Endodermal cell (in vitro differentiated cells): ENCODE measurements at regions not wholly inside any gene's neighbourhood (a gene's known extent, or its start where the extent isn't known, plus 50 kb on each side); places are given as distances from the start of the nearest gene placed in this dataset.

Experiments
- DNase-seq: peaks from one replicate; pipeline ENCODE4 v3.0.0-alpha.2; 2017
- H3K27ac ChIP-seq: 2 replicates; pipeline ENCODE4 v1.5.1; 2013; ENCODE audit warnings: mild to moderate bottlenecking, low read depth, low read length, moderate library complexity
- H3K27me3 ChIP-seq: 2 replicates; pipeline ENCODE4 v1.6.1; 2013; ENCODE audit warnings: mild to moderate bottlenecking, low read length, moderate library complexity; ENCODE audit not compliant: insufficient read depth, control insufficient read depth, poor library complexity, severe bottlenecking
- H3K36me3 ChIP-seq: 2 replicates; pipeline ENCODE4 v1.7.0; 2013; ENCODE audit warnings: mild to moderate bottlenecking, low read length, moderate library complexity; ENCODE audit not compliant: control insufficient read depth, insufficient read depth
- H3K4me1 ChIP-seq: one replicate; pipeline ENCODE4 v1.7.0; 2013; ENCODE audit warnings: low read length; ENCODE audit not compliant: control insufficient read depth, insufficient read depth
- H3K4me3 ChIP-seq: 2 replicates; pipeline ENCODE4 v1.5.1; 2013; ENCODE audit warnings: mild to moderate bottlenecking, low read length, moderate library complexity
- H3K9ac ChIP-seq: 2 replicates; pipeline ENCODE4 v1.6.1; 2013; ENCODE audit warnings: mild to moderate bottlenecking, low read length, moderate library complexity; ENCODE audit not compliant: poor library complexity, severe bottlenecking; ENCODE audit errors: extremely low read depth
- H3K9me3 ChIP-seq: 2 replicates; pipeline ENCODE4 v1.6.1; 2013; ENCODE audit warnings: mild to moderate bottlenecking, low read length, moderate library complexity; ENCODE audit not compliant: control insufficient read depth
- H3K27ac Mint-ChIP-seq: 2 replicates; pipeline ENCODE4 v1.8.0; 2020; ENCODE audit warnings: mixed read lengths
- H3K27me3 Mint-ChIP-seq: 2 replicates; pipeline ENCODE4 v1.8.0; 2021; ENCODE audit warnings: mild to moderate bottlenecking, mixed read lengths; ENCODE audit not compliant: insufficient read depth
- H3K36me3 Mint-ChIP-seq: 2 replicates; pipeline ENCODE4 v1.8.0; 2020; ENCODE audit warnings: low read depth, mixed read lengths
- H3K4me1 Mint-ChIP-seq: 2 replicates; pipeline ENCODE4 v1.8.0; 2020; ENCODE audit warnings: mixed read lengths
- H3K4me3 Mint-ChIP-seq: 2 replicates; pipeline ENCODE4 v1.8.0; 2020; ENCODE audit warnings: mild to moderate bottlenecking, moderate library complexity, mixed read lengths
- H3K9me3 Mint-ChIP-seq: 2 replicates; pipeline ENCODE4 v1.8.0; 2020; ENCODE audit warnings: mild to moderate bottlenecking, mixed read lengths
- CTCF ChIP-seq: fragments of 200-600 bp; sonication (generic); conservative IDR thresholded peaks from 2 replicates; pipeline ENCODE4 v1.5.0; 2021; ENCODE audit warnings: antibody characterized with exemption, mild to moderate bottlenecking
- WGBS, 2 experiments: methylation state at CpG; one replicate each; pipeline versions ENCODE4 v1.1.5 to v1.1.7; 2013; ENCODE audit warnings: missing lambda C conversion rate in 2 of 2, mixed read lengths in 1 of 2; ENCODE audit not compliant: insufficient coverage in 1 of 2, insufficient read length in 1 of 2; 5-methylcytosine and 5-hydroxymethylcytosine counted together

GRCh38 chr1:93815366-93816110, 63.5 kb downstream of the DNTTIP2 start:
- H3K27ac Mint-ChIP-seq = peak overlapping the region; percentile 92
- peak overlapping the region; percentile 46 for H3K9ac ChIP-seq
- DNase-seq = peak; percentile 72
- H3K9me3 Mint-ChIP-seq = no peaks in the 10 kb centered on the region
- TF ChIP-seq CTCF = no peak
- H3K36me3 ChIP-seq = no peaks in the 10 kb centered on the region
- H3K4me1 Mint-ChIP-seq = peaks cover 83% of the 10 kb centered on the region
- 38 to 49% methylated on average over 8 of the region's 8 CpGs for WGBS, 2 experiments
- peak overlapping the region; percentile 9 for H3K27ac ChIP-seq
- H3K27me3 Mint-ChIP-seq = no peaks in the 10 kb centered on the region
- no peaks in the 10 kb centered on the region for H3K9me3 ChIP-seq
- peaks cover 42% of the 10 kb centered on the region for H3K4me1 ChIP-seq
- no peaks in the 10 kb centered on the region for H3K27me3 ChIP-seq
- H3K4me3 ChIP-seq = peak overlapping the region; percentile 24
- H3K36me3 Mint-ChIP-seq = peaks cover 1% of the 10 kb centered on the region
- H3K4me3 Mint-ChIP-seq = peak overlapping the region; percentile 25

GRCh38 chr1:93814795-93815340, 64.1 kb downstream of the DNTTIP2 start:
- Mint-ChIP-seq H3K27ac (peak overlapping the region; percentile 92), H3K4me3 (peak overlapping the region; percentile 25), H3K9me3 (no peaks in the 10 kb centered on the region), H3K36me3 (peaks cover 1% of the 10 kb centered on the region), H3K4me1 (peaks cover 81% of the 10 kb centered on the region), H3K27me3 (no peaks in the 10 kb centered on the region)
- H3K4me1 ChIP-seq = peaks cover 38% of the 10 kb centered on the region
- peak overlapping the region; percentile 9 for H3K27ac ChIP-seq
- H3K27me3 ChIP-seq = no peaks in the 10 kb centered on the region
- peak; percentile 93 for DNase-seq
- no peaks in the 10 kb centered on the region for H3K36me3 ChIP-seq
- no peaks in the 10 kb centered on the region for H3K9me3 ChIP-seq
- H3K9ac ChIP-seq = peak overlapping the region; percentile 46
- peak overlapping the region; percentile 24 for H3K4me3 ChIP-seq
- WGBS, 2 experiments = 29 to 74% methylated on average over 3 to 8 of the region's 8 CpGs
- TF ChIP-seq CTCF = no peak

- no peaks in the 10 kb centered on the region for H3K36me3 ChIP-seq
- peak overlapping the region; percentile 8 for H3K9ac ChIP-seq
- WGBS, 2 experiments = 74 to 76% methylated on average over 5 to 7 of the region's 7 CpGs
- H3K9me3 ChIP-seq = no peaks in the 10 kb centered on the region
- H3K4me1 Mint-ChIP-seq = peaks cover 78% of the 10 kb centered on the region
- H3K9me3 Mint-ChIP-seq = no peaks in the 10 kb centered on the region
- DNase-seq = peak; percentile 90
- no peaks in the 10 kb centered on the region for H3K27me3 ChIP-seq
- peak; percentile 98 for TF ChIP-seq CTCF
- H3K4me3 ChIP-seq = no peak overlapping the region
- H3K36me3 Mint-ChIP-seq = peaks cover 1% of the 10 kb centered on the region
- no peak overlapping the region for H3K4me3 Mint-ChIP-seq
- no peak overlapping the region for H3K27ac ChIP-seq
- no peaks in the 10 kb centered on the region for H3K27me3 Mint-ChIP-seq
- H3K4me1 ChIP-seq = peaks cover 37% of the 10 kb centered on the region
- peak overlapping the region; percentile 92 for H3K27ac Mint-ChIP-seq
These were observed 64.8 kb downstream of the DNTTIP2 start for GRCh38 chr1:93814059-93814794.
